ENCODE measurements at regions not wholly inside any gene's neighbourhood (a gene's known extent, or its start where the extent isn't known, plus 50 kb on each side); places are given as distances from the start of the nearest gene placed in this dataset.
"Not testable (repeated sequence)": the region's sequence is repeated elsewhere in the genome, so short reads cannot be mapped to it uniquely, and the experiment has no call there.

- Histone ChIP-seq H3K4me1 (ENCODE audit: control insufficient read depth in 1 of 2, insufficient read depth in 2 of 2, low read length in 2 of 2) (no peaks in the 10 kb centered on the region), H3K27ac (ENCODE audit: low read depth in 1 of 2, low read length in 2 of 2) (no peak overlapping the region), H3K36me3 (ENCODE audit: control insufficient read depth in 1 of 2, insufficient read depth in 2 of 2, low read length in 1 of 2) (no peaks in the 10 kb centered on the region), H3K27me3 (ENCODE audit: control insufficient read depth in 1 of 2, insufficient read depth in 2 of 2, low read length in 1 of 2) (no peaks in the 10 kb centered on the region), H3K9me3 (ENCODE audit: control insufficient read depth, low read length) (no peaks in the 10 kb centered on the region), H3K4me3 (ENCODE audit: low read length in 2 of 2) (no peak overlapping the region)
- WGBS, 2 donors: 56 to 67% methylated on average over 3 of the region's 3 CpGs
- DNase-seq (no peak), ATAC-seq (ENCODE audit: low FRiP score) (no peak)
- intact Hi-C loops (cut with DNase I): no loop called here
Measured at GRCh38 chr2:34724107-34724506, 1125.0 kb upstream of the FAM98A start.

GRCh38 chr2:34723683-34724082 lies 1124.6 kb upstream of the FAM98A start:
- Histone ChIP-seq H3K27me3 (ENCODE audit: control insufficient read depth in 1 of 2, insufficient read depth in 2 of 2, low read length in 1 of 2) (no peaks in the 10 kb centered on the region), H3K4me1 (ENCODE audit: control insufficient read depth in 1 of 2, insufficient read depth in 2 of 2, low read length in 2 of 2) (no peaks in the 10 kb centered on the region), H3K36me3 (ENCODE audit: control insufficient read depth in 1 of 2, insufficient read depth in 2 of 2, low read length in 1 of 2) (no peaks in the 10 kb centered on the region), H3K4me3 (ENCODE audit: low read length in 2 of 2) (no peak overlapping the region), H3K27ac (ENCODE audit: low read depth in 1 of 2, low read length in 2 of 2) (no peak overlapping the region), H3K9me3 (ENCODE audit: control insufficient read depth, low read length) (no peaks in the 10 kb centered on the region)
- ATAC-seq (ENCODE audit: low FRiP score) (no peak), DNase-seq (no peak)
- intact Hi-C loops (cut with DNase I): no loop called here
- 70 to 82% methylated on average over 1 of the region's 1 CpG for WGBS, 2 donors

GRCh38 chr2:34719206-34719605 lies 1120.1 kb upstream of the FAM98A start:
- DNase-seq (no peak), ATAC-seq (ENCODE audit: low FRiP score) (no peak)
- Histone ChIP-seq H3K9me3 (ENCODE audit: control insufficient read depth, low read length) (no peaks in the 10 kb centered on the region), H3K27me3 (ENCODE audit: control insufficient read depth in 1 of 2, insufficient read depth in 2 of 2, low read length in 1 of 2) (no peaks in the 10 kb centered on the region), H3K27ac (ENCODE audit: low read depth in 1 of 2, low read length in 2 of 2) (no peak overlapping the region), H3K36me3 (ENCODE audit: control insufficient read depth in 1 of 2, insufficient read depth in 2 of 2, low read length in 1 of 2) (no peaks in the 10 kb centered on the region), H3K4me1 (ENCODE audit: control insufficient read depth in 1 of 2, insufficient read depth in 2 of 2, low read length in 2 of 2) (no peaks in the 10 kb centered on the region), H3K4me3 (ENCODE audit: low read length in 2 of 2) (no peak overlapping the region)
- WGBS, 2 donors: 82 to 84% methylated on average over 7 of the region's 7 CpGs
- intact Hi-C loops (cut with DNase I): no loop called here

DNA sequence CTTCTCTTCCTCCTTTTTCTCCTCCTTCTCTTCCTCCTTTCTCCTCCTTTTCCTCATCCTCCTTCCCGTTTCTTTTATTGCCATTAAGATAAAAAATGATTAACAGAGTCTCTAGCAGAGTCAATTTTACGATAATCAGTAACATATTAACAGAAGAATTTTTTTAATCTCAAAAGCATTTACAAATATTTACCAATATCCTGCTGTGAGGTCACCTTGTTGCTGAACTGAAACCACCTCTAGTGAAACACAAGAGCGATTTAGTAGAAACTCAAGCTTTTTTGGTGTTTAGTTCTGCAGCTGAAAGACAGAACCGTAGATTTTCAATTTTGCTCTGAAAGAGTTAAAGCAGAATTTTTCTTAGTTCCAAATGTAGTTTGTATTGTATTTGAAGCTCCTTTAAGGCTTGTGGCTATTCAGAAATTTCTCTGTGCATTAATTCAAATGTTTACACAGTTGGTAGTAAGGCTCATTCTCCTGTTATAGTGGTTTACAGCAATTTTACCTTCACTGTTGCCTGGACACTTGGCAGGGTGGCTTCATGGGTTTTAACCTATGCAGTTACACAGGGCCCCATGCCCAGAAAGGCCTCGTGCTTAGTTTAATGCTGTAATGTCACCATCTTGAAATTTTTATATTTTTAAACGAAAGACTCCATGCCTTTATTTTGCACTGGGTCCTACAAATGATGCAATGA lies 1106.6 kb upstream of the FAM98A start:
- H3K27ac ChIP-seq (ENCODE audit: low read depth in 1 of 2, low read length in 2 of 2): no peak overlapping the region
- no peaks in the 10 kb centered on the region for H3K4me1 ChIP-seq (ENCODE audit: control insufficient read depth in 1 of 2, insufficient read depth in 2 of 2, low read length in 2 of 2)
- WGBS, 2 donors: 67 to 73% methylated on average over 6 of the region's 6 CpGs
- H3K9me3 ChIP-seq (ENCODE audit: control insufficient read depth, low read length): no peaks in the 10 kb centered on the region
- ATAC-seq (ENCODE audit: low FRiP score) (no peak), DNase-seq (no peak)
- no peaks in the 10 kb centered on the region for H3K36me3 ChIP-seq (ENCODE audit: control insufficient read depth in 1 of 2, insufficient read depth in 2 of 2, low read length in 1 of 2)
- intact Hi-C loops (cut with DNase I): no loop called here
- H3K4me3 ChIP-seq (ENCODE audit: low read length in 2 of 2): no peak overlapping the region
- H3K27me3 ChIP-seq (ENCODE audit: control insufficient read depth in 1 of 2, insufficient read depth in 2 of 2, low read length in 1 of 2): no peaks in the 10 kb centered on the region

GRCh38 chr2:34703292-34703691 lies 1104.2 kb upstream of the FAM98A start:
- Histone ChIP-seq H3K36me3 (ENCODE audit: control insufficient read depth in 1 of 2, insufficient read depth in 2 of 2, low read length in 1 of 2) (no peaks in the 10 kb centered on the region), H3K9me3 (ENCODE audit: control insufficient read depth, low read length) (no peaks in the 10 kb centered on the region), H3K27ac (ENCODE audit: low read depth in 1 of 2, low read length in 2 of 2) (no peak overlapping the region), H3K4me1 (ENCODE audit: control insufficient read depth in 1 of 2, insufficient read depth in 2 of 2, low read length in 2 of 2) (no peaks in the 10 kb centered on the region), H3K27me3 (ENCODE audit: control insufficient read depth in 1 of 2, insufficient read depth in 2 of 2, low read length in 1 of 2) (no peaks in the 10 kb centered on the region), H3K4me3 (ENCODE audit: low read length in 2 of 2) (no peak overlapping the region)
- DNase-seq: no peak
- intact Hi-C loops (cut with DNase I): no loop called here
- ATAC-seq (ENCODE audit: low FRiP score): no peak
- WGBS, 2 donors: 37 to 44% methylated on average over 2 of the region's 2 CpGs

DNA sequence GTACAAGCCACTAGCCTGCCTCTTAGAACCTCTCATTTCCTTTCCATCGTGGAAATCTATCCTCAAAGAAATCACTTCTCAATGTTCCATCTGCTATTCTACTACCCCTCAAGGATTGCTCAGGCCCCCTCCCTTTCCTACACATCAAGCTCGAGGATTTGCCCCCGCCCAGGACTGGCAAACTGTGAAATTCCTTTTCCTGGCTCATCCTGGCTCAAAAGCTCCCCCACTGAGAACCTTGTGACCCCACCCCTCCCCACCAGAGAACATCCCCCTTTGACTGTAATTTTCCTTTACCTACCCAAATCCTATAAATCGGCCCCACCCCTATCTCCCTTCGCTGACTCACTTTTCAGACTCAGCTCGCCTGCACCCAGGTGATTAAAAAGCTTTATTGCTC lies 1103.3 kb upstream of the FAM98A start:
- H3K36me3 ChIP-seq (ENCODE audit: control insufficient read depth in 1 of 2, insufficient read depth in 2 of 2, low read length in 1 of 2); ATAC-seq (ENCODE audit: low FRiP score); H3K27ac ChIP-seq (ENCODE audit: low read depth in 1 of 2, low read length in 2 of 2); H3K4me3 ChIP-seq (ENCODE audit: low read length in 2 of 2); H3K4me1 ChIP-seq (ENCODE audit: control insufficient read depth in 1 of 2, insufficient read depth in 2 of 2, low read length in 2 of 2); DNase-seq; intact Hi-C loops (cut with DNase I); H3K9me3 ChIP-seq (ENCODE audit: control insufficient read depth, low read length); H3K27me3 ChIP-seq (ENCODE audit: control insufficient read depth in 1 of 2, insufficient read depth in 2 of 2, low read length in 1 of 2): not testable (repeated sequence)
- WGBS, 2 donors: 68 to 72% methylated on average over 6 of the region's 6 CpGs

- ATAC-seq (ENCODE audit: low FRiP score); H3K4me1 ChIP-seq (ENCODE audit: control insufficient read depth in 1 of 2, insufficient read depth in 2 of 2, low read length in 2 of 2); H3K4me3 ChIP-seq (ENCODE audit: low read length in 2 of 2); H3K27me3 ChIP-seq (ENCODE audit: control insufficient read depth in 1 of 2, insufficient read depth in 2 of 2, low read length in 1 of 2); intact Hi-C loops (cut with DNase I); H3K9me3 ChIP-seq (ENCODE audit: control insufficient read depth, low read length); H3K27ac ChIP-seq (ENCODE audit: low read depth in 1 of 2, low read length in 2 of 2); H3K36me3 ChIP-seq (ENCODE audit: control insufficient read depth in 1 of 2, insufficient read depth in 2 of 2, low read length in 1 of 2); DNase-seq: not testable (repeated sequence)
- WGBS, 2 donors: 87 to 90% methylated on average over 12 of the region's 12 CpGs
Measured at GRCh38 chr2:34677591-34677990, 1078.5 kb upstream of the FAM98A start.

DNA sequence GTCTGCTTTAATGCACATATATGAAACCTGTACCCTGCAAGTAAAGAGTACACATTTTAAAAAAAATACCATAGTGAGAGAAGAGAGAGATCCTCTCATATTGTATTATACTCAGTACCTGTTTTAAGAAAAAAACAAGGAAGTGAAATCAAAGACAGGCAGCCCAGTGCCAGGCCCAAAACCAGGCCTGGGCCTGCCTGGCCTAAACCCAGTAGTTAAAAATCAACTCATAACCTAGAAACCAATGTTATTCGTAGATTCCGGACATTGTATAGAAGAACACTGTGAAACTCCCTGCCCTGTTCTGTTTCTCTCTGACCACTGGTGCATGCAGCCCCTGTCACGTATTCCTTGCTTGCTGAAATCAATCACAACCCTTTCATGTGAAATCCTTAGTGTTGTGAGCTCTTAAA lies 1078.0 kb upstream of the FAM98A start:
- H3K4me3 ChIP-seq (ENCODE audit: low read length in 2 of 2); H3K27ac ChIP-seq (ENCODE audit: low read depth in 1 of 2, low read length in 2 of 2); DNase-seq; H3K9me3 ChIP-seq (ENCODE audit: control insufficient read depth, low read length); intact Hi-C loops (cut with DNase I); H3K4me1 ChIP-seq (ENCODE audit: control insufficient read depth in 1 of 2, insufficient read depth in 2 of 2, low read length in 2 of 2); H3K27me3 ChIP-seq (ENCODE audit: control insufficient read depth in 1 of 2, insufficient read depth in 2 of 2, low read length in 1 of 2); H3K36me3 ChIP-seq (ENCODE audit: control insufficient read depth in 1 of 2, insufficient read depth in 2 of 2, low read length in 1 of 2); ATAC-seq (ENCODE audit: low FRiP score): not testable (repeated sequence)
- WGBS, 2 donors: 66 to 84% methylated on average over 3 of the region's 3 CpGs

GRCh38 chr2:34670482-34670881 lies 1071.4 kb upstream of the FAM98A start:
- Histone ChIP-seq H3K9me3 (ENCODE audit: control insufficient read depth, low read length) (no peaks in the 10 kb centered on the region), H3K27ac (ENCODE audit: low read depth in 1 of 2, low read length in 2 of 2) (no peak overlapping the region), H3K4me3 (ENCODE audit: low read length in 2 of 2) (no peak overlapping the region), H3K4me1 (ENCODE audit: control insufficient read depth in 1 of 2, insufficient read depth in 2 of 2, low read length in 2 of 2) (no peaks in the 10 kb centered on the region), H3K27me3 (ENCODE audit: control insufficient read depth in 1 of 2, insufficient read depth in 2 of 2, low read length in 1 of 2) (no peaks in the 10 kb centered on the region), H3K36me3 (ENCODE audit: control insufficient read depth in 1 of 2, insufficient read depth in 2 of 2, low read length in 1 of 2) (no peaks in the 10 kb centered on the region)
- intact Hi-C loops (cut with DNase I): no loop called here
- ATAC-seq (ENCODE audit: low FRiP score) (no peak), DNase-seq (no peak)
- WGBS, 2 donors: 75% methylated on average over 3 of the region's 3 CpGs

Measured in aorta (tissue), 5 donors.